ENCODE measurements at regions not wholly inside any gene's neighbourhood (a gene's known extent, or its start where the extent isn't known, plus 50 kb on each side); places are given as distances from the start of the nearest gene placed in this dataset.

- intact Hi-C loops (cut with DNase I), result no loop called here
- no peaks in the 10 kb centered on the region for H3K9me3 ChIP-seq
- WGBS, 2 donors, result 97% methylated on average over 1 of the region's 1 CpG
- no peak for DNase-seq
- no peak for TF ChIP-seq POLR2A (IDR thresholded peaks at IDR 0.05)
- TF ChIP-seq, protein P1, sequence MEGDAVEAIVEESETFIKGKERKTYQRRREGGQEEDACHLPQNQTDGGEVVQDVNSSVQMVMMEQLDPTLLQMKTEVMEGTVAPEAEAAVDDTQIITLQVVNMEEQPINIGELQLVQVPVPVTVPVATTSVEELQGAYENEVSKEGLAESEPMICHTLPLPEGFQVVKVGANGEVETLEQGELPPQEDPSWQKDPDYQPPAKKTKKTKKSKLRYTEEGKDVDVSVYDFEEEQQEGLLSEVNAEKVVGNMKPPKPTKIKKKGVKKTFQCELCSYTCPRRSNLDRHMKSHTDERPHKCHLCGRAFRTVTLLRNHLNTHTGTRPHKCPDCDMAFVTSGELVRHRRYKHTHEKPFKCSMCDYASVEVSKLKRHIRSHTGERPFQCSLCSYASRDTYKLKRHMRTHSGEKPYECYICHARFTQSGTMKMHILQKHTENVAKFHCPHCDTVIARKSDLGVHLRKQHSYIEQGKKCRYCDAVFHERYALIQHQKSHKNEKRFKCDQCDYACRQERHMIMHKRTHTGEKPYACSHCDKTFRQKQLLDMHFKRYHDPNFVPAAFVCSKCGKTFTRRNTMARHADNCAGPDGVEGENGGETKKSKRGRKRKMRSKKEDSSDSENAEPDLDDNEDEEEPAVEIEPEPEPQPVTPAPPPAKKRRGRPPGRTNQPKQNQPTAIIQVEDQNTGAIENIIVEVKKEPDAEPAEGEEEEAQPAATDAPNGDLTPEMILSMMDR (IDR thresholded peaks at IDR 0.05), result no peak
- no peak overlapping the region for H3K27ac ChIP-seq
- H3K4me1 ChIP-seq, result no peaks in the 10 kb centered on the region
- no peaks in the 10 kb centered on the region for H3K36me3 ChIP-seq
- no peak overlapping the region for H3K4me3 ChIP-seq (replicated peaks in 1 of 3)
- H3K27me3 ChIP-seq, result no peaks in the 10 kb centered on the region
Observed at GRCh38 chr6:48236375-48236774, 125.4 kb upstream of the PTCHD4 start.

DNA sequence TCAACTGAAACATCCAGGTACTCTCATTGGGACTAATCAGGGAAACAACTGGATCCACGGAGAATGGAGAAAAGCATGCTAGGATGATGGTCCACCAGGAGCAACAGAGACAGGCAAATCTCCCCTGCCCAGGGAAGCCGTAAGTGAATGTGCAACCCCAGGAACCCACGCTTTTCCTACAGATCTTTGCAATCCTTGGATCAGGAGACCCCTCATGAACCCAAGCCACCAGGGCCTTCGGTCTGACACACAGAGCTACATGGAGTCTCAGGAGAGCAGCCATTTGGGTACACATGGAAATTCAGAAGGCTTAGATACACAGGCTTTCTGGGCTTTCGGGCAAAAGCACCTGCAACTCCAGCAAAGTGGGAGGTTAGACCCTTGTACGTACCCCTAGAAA is 122.1 kb upstream of the PTCHD4 start:
- Histone ChIP-seq H3K36me3 (no peaks in the 10 kb centered on the region), H3K27me3 (no peaks in the 10 kb centered on the region), H3K4me3 (replicated peaks in 1 of 3) (no peak overlapping the region), H3K27ac (no peak overlapping the region), H3K4me1 (no peaks in the 10 kb centered on the region), H3K9me3 (no peaks in the 10 kb centered on the region)
- WGBS, 2 donors, result 92 to 93% methylated on average over 6 of the region's 6 CpGs
- intact Hi-C loops (cut with DNase I), result no loop called here
- no peak for DNase-seq
- TF ChIP-seq POLR2A (IDR thresholded peaks at IDR 0.05), result no peak
- TF ChIP-seq, protein P1 (IDR thresholded peaks at IDR 0.05), result no peak

GRCh38 chr6:48229841-48230240 is 118.8 kb upstream of the PTCHD4 start:
- Histone ChIP-seq H3K27ac (no peak overlapping the region), H3K36me3 (no peaks in the 10 kb centered on the region), H3K27me3 (no peaks in the 10 kb centered on the region), H3K4me1 (no peaks in the 10 kb centered on the region), H3K9me3 (no peaks in the 10 kb centered on the region), H3K4me3 (replicated peaks in 1 of 3) (no peak overlapping the region)
- DNase-seq, result no peak
- TF ChIP-seq POLR2A (IDR thresholded peaks at IDR 0.05), result no peak
- TF ChIP-seq, protein P1 (IDR thresholded peaks at IDR 0.05), result no peak
- 66 to 67% methylated on average over 2 of the region's 2 CpGs for WGBS, 2 donors
- intact Hi-C loops (cut with DNase I), result no loop called here

- 69 to 70% methylated on average over 4 of the region's 4 CpGs for WGBS, 2 donors
- H3K27me3 ChIP-seq, result no peaks in the 10 kb centered on the region
- no peaks in the 10 kb centered on the region for H3K36me3 ChIP-seq
Observed at GRCh38 chr6:48222241-48222640, 111.2 kb upstream of the PTCHD4 start.

DNA sequence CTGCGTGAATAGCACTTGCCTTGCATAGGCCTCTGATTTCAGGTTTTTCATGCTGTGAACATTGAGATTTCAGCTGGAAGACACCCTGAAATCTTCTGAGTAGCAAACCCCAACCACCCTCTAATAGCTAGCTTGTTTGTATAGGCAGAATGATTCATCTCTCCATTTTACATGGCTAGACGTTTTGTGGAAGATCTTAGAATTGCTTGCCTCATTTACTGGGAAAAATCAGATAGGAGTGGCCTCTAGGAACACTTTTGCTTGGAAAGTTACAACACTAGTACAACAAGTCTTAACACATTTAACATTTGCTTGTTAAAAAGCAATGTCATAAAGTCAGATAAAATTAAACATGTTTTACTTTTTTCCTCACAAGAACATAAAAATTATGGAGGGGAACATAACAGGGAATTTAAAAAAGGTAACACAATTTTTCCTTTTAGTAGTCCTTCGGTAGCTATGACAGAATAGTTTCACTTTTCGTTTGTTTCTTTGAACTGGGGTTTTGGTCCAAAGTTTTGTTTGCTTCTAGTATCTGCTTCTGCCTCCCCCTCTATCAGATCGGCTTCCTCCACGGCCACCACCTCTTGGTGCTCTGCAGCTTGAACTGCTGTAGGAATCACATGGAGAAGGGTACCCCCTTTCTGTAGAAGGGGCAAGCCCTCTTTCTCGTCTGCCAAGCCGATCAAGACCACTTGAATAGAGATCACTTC is 102.2 kb upstream of the PTCHD4 start:
- DNase-seq, result no peak
- H3K9me3 ChIP-seq, result no peaks in the 10 kb centered on the region
- no peaks in the 10 kb centered on the region for H3K27me3 ChIP-seq
- no peak for TF ChIP-seq POLR2A (IDR thresholded peaks at IDR 0.05)
- TF ChIP-seq, protein P1 (IDR thresholded peaks at IDR 0.05), result no peak
- no peaks in the 10 kb centered on the region for H3K4me1 ChIP-seq
- H3K27ac ChIP-seq, result no peak overlapping the region
- no peaks in the 10 kb centered on the region for H3K36me3 ChIP-seq
- WGBS, 2 donors, result 82 to 88% methylated on average over 8 of the region's 8 CpGs
- no peak overlapping the region for H3K4me3 ChIP-seq (replicated peaks in 1 of 3)
- intact Hi-C loops (cut with DNase I), result no loop called here

More at GRCh38 chr6:48222241-48222640, 111.2 kb upstream of the PTCHD4 start:
- intact Hi-C loops (cut with DNase I), result no loop called here
- H3K4me3 ChIP-seq (replicated peaks in 1 of 3), result no peak overlapping the region
- TF ChIP-seq, protein P1 (IDR thresholded peaks at IDR 0.05), result no peak
- TF ChIP-seq POLR2A (IDR thresholded peaks at IDR 0.05), result no peak
- H3K4me1 ChIP-seq, result no peaks in the 10 kb centered on the region
- H3K9me3 ChIP-seq, result no peaks in the 10 kb centered on the region
- H3K27ac ChIP-seq, result no peak overlapping the region
- DNase-seq, result no peak
